ENCODE measurements at regions not wholly inside any gene's neighbourhood (a gene's known extent, or its start where the extent isn't known, plus 50 kb on each side); places are given as distances from the start of the nearest gene placed in this dataset.

DNA sequence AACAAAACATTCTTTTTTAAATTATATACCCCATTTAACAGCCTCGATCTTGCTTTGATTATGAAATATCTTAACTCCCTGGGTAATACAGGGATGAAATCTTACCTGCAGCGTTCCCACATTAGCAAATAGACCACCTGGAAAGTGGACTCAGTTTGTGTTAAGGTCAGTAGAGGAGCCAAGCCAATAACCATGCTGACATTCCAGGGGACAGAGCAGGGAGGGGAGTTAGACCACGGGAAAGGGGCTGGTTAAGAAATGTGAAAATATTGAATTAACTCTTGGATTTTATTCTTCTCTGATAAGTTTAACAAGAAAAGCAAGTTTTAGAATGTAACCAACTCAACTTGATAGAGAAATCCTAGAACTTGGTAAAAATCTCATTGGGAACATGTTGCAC lies 144.9 kb upstream of the CLEC14A start:
- Mint-ChIP-seq H3K4me1 (ENCODE audit: low read depth) (no peaks in the 10 kb centered on the region), H3K4me3 (no peak overlapping the region), H3K36me3 (ENCODE audit: low read depth) (no peaks in the 10 kb centered on the region), H3K9me3 (no peaks in the 10 kb centered on the region), H3K27me3 (ENCODE audit: insufficient read depth) (no peaks in the 10 kb centered on the region), H3K27ac (no peak overlapping the region)
- intact Hi-C loops (cut with micrococcal nuclease) = no loop called here
- DNase-seq (ENCODE audit: low spot score) = no peak

DNA sequence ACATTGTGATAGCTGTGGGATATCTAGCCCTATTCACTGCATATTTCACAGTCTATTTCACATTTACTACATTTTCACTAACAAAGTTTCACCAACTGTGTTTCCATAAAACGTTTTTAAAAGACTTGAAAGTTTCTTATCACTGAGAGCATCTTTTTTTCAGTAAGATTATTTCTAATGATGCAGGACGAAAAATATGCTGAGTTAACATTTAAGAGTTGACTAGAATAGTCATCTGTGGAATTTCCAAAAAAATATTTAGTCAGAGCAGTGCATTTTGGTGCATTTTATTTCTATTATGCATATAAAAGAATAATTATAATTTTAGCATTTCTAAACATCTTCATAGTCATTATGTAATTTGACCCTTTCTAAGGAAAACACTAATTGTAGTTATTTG lies 143.8 kb upstream of the CLEC14A start:
- no peaks in the 10 kb centered on the region for H3K27me3 Mint-ChIP-seq (ENCODE audit: insufficient read depth)
- no peak overlapping the region for H3K4me3 Mint-ChIP-seq
- H3K27ac Mint-ChIP-seq = no peak overlapping the region
- no peak for DNase-seq (ENCODE audit: low spot score)
- no peaks in the 10 kb centered on the region for H3K36me3 Mint-ChIP-seq (ENCODE audit: low read depth)
- no peaks in the 10 kb centered on the region for H3K9me3 Mint-ChIP-seq
- H3K4me1 Mint-ChIP-seq (ENCODE audit: low read depth) = no peaks in the 10 kb centered on the region
- intact Hi-C loops (cut with micrococcal nuclease) = no loop called here

DNA sequence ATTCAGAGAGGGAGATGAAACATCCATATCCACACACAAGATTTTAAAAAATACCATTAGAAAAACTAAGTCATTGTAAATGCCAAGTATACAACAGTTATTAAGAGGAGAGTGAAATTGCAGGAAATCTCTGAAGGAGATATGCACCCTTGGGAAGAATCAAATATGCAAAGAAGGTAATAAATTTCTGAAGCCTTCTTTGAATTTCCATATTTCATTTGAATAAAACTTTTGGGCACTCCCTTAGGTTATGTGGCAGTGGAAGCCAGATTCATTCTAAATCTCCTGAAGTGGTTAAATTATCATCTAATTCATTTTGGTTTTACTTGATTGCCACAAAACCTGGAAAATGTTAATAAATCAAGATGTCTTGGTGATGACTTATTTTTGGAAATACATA lies 138.9 kb upstream of the CLEC14A start:
- Mint-ChIP-seq H3K9me3 (no peaks in the 10 kb centered on the region), H3K27me3 (ENCODE audit: insufficient read depth) (no peaks in the 10 kb centered on the region), H3K4me3 (no peak overlapping the region), H3K4me1 (ENCODE audit: low read depth) (no peaks in the 10 kb centered on the region), H3K36me3 (ENCODE audit: low read depth) (no peaks in the 10 kb centered on the region), H3K27ac (no peak overlapping the region)
- intact Hi-C loops (cut with micrococcal nuclease) = no loop called here
- no peak for DNase-seq (ENCODE audit: low spot score)

DNA sequence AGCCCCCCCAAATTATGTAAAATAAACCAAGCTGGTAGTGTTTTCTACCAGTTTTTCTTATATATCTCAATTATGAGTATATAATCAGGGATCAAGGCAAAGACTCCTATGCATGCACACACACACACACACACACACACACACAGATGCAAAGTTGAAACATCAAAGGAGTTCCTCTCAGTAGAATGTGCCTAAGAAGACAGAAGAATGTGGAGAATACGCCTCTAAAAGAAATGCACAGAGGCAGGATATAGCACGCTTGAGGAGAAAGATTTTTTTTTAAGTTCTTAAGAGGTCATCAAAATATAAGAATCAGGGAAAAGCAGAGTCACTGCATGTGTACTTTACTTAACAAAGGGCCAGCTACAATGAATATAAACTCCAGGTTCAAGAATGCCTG lies 138.2 kb upstream of the CLEC14A start:
- intact Hi-C loops (cut with micrococcal nuclease) = no loop called here
- H3K4me3 Mint-ChIP-seq = no peak overlapping the region

DNA sequence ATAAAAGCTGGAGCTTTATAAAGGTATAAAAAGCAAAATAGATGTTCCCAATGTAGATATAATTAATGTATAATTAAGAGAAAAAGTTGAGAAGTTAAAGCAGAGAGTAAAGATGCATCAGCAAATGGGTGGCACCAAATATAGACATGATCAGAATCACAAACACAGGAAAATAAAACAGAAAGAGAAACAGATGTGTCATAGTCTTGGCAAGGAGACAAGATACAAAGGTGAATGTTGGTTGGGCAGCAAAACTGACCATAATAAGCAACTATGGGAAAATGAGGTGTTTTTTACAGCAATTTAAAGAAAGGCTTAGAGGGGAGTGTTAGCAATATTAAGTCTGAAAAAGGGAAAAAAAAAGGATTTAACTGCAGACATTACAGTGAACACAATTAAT lies 135.4 kb upstream of the CLEC14A start:
- Mint-ChIP-seq H3K9me3 (no peaks in the 10 kb centered on the region), H3K4me3 (no peak overlapping the region), H3K27me3 (ENCODE audit: insufficient read depth) (no peaks in the 10 kb centered on the region), H3K36me3 (ENCODE audit: low read depth) (no peaks in the 10 kb centered on the region), H3K27ac (no peak overlapping the region), H3K4me1 (ENCODE audit: low read depth) (no peaks in the 10 kb centered on the region)
- intact Hi-C loops (cut with micrococcal nuclease) = no loop called here
- no peak for DNase-seq (ENCODE audit: low spot score)

More for the DNA sequence above, 138.2 kb upstream of the CLEC14A start:
- DNase-seq (ENCODE audit: low spot score) = no peak
- Mint-ChIP-seq H3K27me3 (ENCODE audit: insufficient read depth) (no peaks in the 10 kb centered on the region), H3K9me3 (no peaks in the 10 kb centered on the region), H3K27ac (no peak overlapping the region), H3K36me3 (ENCODE audit: low read depth) (no peaks in the 10 kb centered on the region), H3K4me1 (ENCODE audit: low read depth) (no peaks in the 10 kb centered on the region)

GRCh38 chr14:38389681-38390080 lies 133.8 kb upstream of the CLEC14A start:
- no peaks in the 10 kb centered on the region for H3K36me3 Mint-ChIP-seq (ENCODE audit: low read depth)
- DNase-seq (ENCODE audit: low spot score) = no peak
- H3K27ac Mint-ChIP-seq = no peak overlapping the region
- no peak overlapping the region for H3K4me3 Mint-ChIP-seq
- H3K4me1 Mint-ChIP-seq (ENCODE audit: low read depth) = no peaks in the 10 kb centered on the region
- H3K9me3 Mint-ChIP-seq = no peaks in the 10 kb centered on the region
- H3K27me3 Mint-ChIP-seq (ENCODE audit: insufficient read depth) = no peaks in the 10 kb centered on the region
- intact Hi-C loops (cut with micrococcal nuclease) = no loop called here

DNA sequence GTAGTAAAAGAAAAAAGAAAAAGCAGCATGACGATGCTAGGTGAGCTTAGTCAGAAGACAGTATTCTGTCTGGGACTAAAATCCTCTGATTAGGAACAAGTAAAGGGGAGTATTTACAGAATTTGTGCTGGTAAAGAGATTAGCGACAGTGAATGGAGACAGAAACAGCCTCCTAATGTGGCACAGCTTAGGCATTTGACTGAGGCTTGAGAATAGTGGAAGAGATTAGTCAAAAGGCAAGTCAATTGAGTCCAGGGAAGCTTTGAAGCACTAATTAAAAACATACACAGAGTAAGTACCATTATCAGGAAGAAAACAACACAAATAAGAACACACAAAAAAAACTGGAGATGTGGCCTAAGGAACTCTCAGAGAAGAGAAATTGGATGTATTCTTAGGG lies 131.9 kb upstream of the CLEC14A start:
- no peak overlapping the region for H3K4me3 Mint-ChIP-seq
- no peaks in the 10 kb centered on the region for H3K9me3 Mint-ChIP-seq
- no peaks in the 10 kb centered on the region for H3K4me1 Mint-ChIP-seq (ENCODE audit: low read depth)
- intact Hi-C loops (cut with micrococcal nuclease) = no loop called here
- no peaks in the 10 kb centered on the region for H3K36me3 Mint-ChIP-seq (ENCODE audit: low read depth)
- no peak for DNase-seq (ENCODE audit: low spot score)
- no peak overlapping the region for H3K27ac Mint-ChIP-seq
- H3K27me3 Mint-ChIP-seq (ENCODE audit: insufficient read depth) = no peaks in the 10 kb centered on the region

DNA sequence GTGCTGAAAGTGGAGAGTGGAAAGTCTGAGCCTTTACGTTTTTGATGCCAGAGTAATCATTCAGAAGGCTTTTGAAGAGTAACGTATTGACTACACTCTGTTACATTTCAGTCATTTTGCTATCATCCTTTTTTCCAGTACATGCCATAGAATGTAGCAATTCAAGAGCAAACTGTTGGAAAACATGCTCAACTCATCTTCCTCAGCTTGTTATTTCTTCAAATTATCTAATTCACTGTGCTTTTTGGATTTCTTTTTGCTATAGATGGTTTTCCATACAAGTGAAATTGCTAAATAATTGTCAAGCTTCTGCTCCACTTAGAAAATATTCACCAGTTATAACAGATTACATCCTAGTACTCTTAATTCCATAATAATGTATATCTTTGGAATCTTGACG lies 129.9 kb upstream of the CLEC14A start:
- no peak for DNase-seq (ENCODE audit: low spot score)
- H3K4me3 Mint-ChIP-seq = no peak overlapping the region
- no peaks in the 10 kb centered on the region for H3K27me3 Mint-ChIP-seq (ENCODE audit: insufficient read depth)
- no peaks in the 10 kb centered on the region for H3K36me3 Mint-ChIP-seq (ENCODE audit: low read depth)
- intact Hi-C loops (cut with micrococcal nuclease) = no loop called here
- H3K4me1 Mint-ChIP-seq (ENCODE audit: low read depth) = no peaks in the 10 kb centered on the region
- no peaks in the 10 kb centered on the region for H3K9me3 Mint-ChIP-seq
- no peak overlapping the region for H3K27ac Mint-ChIP-seq

DNA sequence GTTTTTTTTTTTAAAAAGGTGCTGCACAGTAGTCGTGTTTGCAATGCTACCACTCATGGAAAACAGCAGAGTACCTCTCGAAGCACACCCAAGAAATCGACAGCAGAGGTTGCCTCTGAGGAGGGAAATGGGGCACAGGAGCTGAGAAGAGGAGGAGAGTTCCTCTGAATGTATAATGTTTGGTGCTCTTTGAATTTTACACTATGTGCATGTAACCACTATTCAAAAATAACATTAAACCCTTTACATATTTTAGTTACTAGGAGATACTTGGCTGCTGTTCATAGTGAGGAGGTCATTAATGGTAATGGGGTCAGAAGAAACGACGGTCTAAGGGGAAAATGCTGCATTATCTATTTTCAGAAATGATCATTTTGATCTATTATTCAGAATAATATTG lies 129.4 kb upstream of the CLEC14A start:
- Mint-ChIP-seq H3K27me3 (ENCODE audit: insufficient read depth) (no peaks in the 10 kb centered on the region), H3K36me3 (ENCODE audit: low read depth) (no peaks in the 10 kb centered on the region), H3K4me3 (no peak overlapping the region), H3K4me1 (ENCODE audit: low read depth) (no peaks in the 10 kb centered on the region), H3K9me3 (no peaks in the 10 kb centered on the region), H3K27ac (no peak overlapping the region)
- intact Hi-C loops (cut with micrococcal nuclease) = no loop called here
- no peak for DNase-seq (ENCODE audit: low spot score)

- intact Hi-C loops (cut with micrococcal nuclease) = no loop called here
- Mint-ChIP-seq H3K4me1 (ENCODE audit: low read depth) (no peaks in the 10 kb centered on the region), H3K27me3 (ENCODE audit: insufficient read depth) (no peaks in the 10 kb centered on the region), H3K9me3 (no peaks in the 10 kb centered on the region), H3K4me3 (no peak overlapping the region), H3K27ac (no peak overlapping the region), H3K36me3 (ENCODE audit: low read depth) (no peaks in the 10 kb centered on the region)
- no peak for DNase-seq (ENCODE audit: low spot score)
Measured at GRCh38 chr14:38384741-38385140, 128.8 kb upstream of the CLEC14A start.

DNA sequence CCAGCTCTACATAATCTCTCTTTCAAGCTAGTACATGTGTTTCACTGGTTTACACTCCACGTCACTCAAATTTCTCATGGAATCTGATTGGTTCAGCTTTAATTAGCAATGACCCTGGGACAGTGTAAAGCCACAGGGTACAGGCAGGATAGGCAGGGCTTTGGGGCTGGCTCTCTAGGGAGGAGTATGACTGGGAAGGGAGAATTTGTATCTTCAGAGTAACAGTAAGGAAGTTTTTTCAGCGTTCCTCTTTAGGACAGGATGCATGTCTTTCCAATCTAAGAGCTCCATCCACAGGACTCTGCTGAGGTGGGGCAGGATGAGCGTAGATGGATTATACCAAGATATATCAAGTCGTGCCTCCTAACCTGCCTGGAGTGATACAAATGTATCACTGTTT lies 112.0 kb upstream of the CLEC14A start:
- H3K9me3 Mint-ChIP-seq = no peaks in the 10 kb centered on the region
- no peak overlapping the region for H3K4me3 Mint-ChIP-seq
- H3K27me3 Mint-ChIP-seq (ENCODE audit: insufficient read depth) = no peaks in the 10 kb centered on the region
- H3K27ac Mint-ChIP-seq = no peak overlapping the region
- intact Hi-C loops (cut with micrococcal nuclease) = no loop called here
- H3K4me1 Mint-ChIP-seq (ENCODE audit: low read depth) = no peaks in the 10 kb centered on the region
- no peak for DNase-seq (ENCODE audit: low spot score)
- no peaks in the 10 kb centered on the region for H3K36me3 Mint-ChIP-seq (ENCODE audit: low read depth)

DNA sequence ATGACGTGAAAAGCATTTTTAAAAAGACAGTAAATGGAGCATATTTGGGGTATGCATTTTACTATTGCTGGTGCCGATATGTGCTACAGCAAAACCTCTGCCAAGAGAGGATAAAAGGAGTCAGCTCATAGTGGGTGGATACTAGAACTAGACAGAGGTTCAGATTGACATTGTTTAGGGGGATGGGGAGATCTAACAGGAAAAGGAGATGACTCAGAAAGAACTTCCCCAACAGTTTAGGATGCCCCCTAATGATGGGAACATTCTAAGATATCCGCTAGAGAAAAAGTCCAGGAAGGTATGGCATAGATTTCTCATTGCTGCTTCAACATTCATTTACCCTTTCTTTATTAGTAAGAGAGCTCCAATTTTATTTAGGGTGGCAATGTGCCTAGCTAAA lies 110.5 kb upstream of the CLEC14A start:
- H3K36me3 Mint-ChIP-seq (ENCODE audit: low read depth) = no peaks in the 10 kb centered on the region
- no peaks in the 10 kb centered on the region for H3K4me1 Mint-ChIP-seq (ENCODE audit: low read depth)
- no peaks in the 10 kb centered on the region for H3K9me3 Mint-ChIP-seq
- DNase-seq (ENCODE audit: low spot score) = no peak
- intact Hi-C loops (cut with micrococcal nuclease) = no loop called here
- no peak overlapping the region for H3K4me3 Mint-ChIP-seq
- H3K27ac Mint-ChIP-seq = no peak overlapping the region
- no peaks in the 10 kb centered on the region for H3K27me3 Mint-ChIP-seq (ENCODE audit: insufficient read depth)

GRCh38 chr14:38363217-38363616 lies 107.3 kb upstream of the CLEC14A start:
- DNase-seq (ENCODE audit: low spot score) = no peak
- H3K4me1 Mint-ChIP-seq (ENCODE audit: low read depth) = no peaks in the 10 kb centered on the region
- no peak overlapping the region for H3K4me3 Mint-ChIP-seq
- H3K36me3 Mint-ChIP-seq (ENCODE audit: low read depth) = no peaks in the 10 kb centered on the region
- intact Hi-C loops (cut with micrococcal nuclease) = no loop called here
- no peaks in the 10 kb centered on the region for H3K9me3 Mint-ChIP-seq
- no peak overlapping the region for H3K27ac Mint-ChIP-seq
- no peaks in the 10 kb centered on the region for H3K27me3 Mint-ChIP-seq (ENCODE audit: insufficient read depth)

- no peak overlapping the region for H3K4me3 Mint-ChIP-seq
- no peak overlapping the region for H3K27ac Mint-ChIP-seq
- intact Hi-C loops (cut with micrococcal nuclease) = no loop called here
- no peak for DNase-seq (ENCODE audit: low spot score)
- no peaks in the 10 kb centered on the region for H3K36me3 Mint-ChIP-seq (ENCODE audit: low read depth)
- peaks cover 3% of the 10 kb centered on the region for H3K9me3 Mint-ChIP-seq
- no peaks in the 10 kb centered on the region for H3K4me1 Mint-ChIP-seq (ENCODE audit: low read depth)
- no peaks in the 10 kb centered on the region for H3K27me3 Mint-ChIP-seq (ENCODE audit: insufficient read depth)
Measured at GRCh38 chr14:38357557-38357956, 101.7 kb upstream of the CLEC14A start.
